SJSA1 (cell line): ENCODE measurements at regions not wholly inside any gene's neighbourhood (a gene's known extent, or its start where the extent isn't known, plus 50 kb on each side); places are given as distances from the start of the nearest gene placed in this dataset.

Source experiments
- DNase-seq, 2 experiments: peaks; one replicate each; pipeline ENCODE4 v3.0.0-alpha.2; 2015 to 2020; ENCODE audit warnings: low spot score in 2 of 2, low read depth in 1 of 2
- H3K27ac ChIP-seq: fragments of 250-450 bp; sonication (Bioruptor Pico); 2 replicates; pipeline ENCODE4 v1.5.1; 2020; ENCODE audit warnings: mild to moderate bottlenecking, moderate library complexity
- H3K27me3 ChIP-seq: fragments of 250-450 bp; sonication (Bioruptor Pico); replicated peaks from 2 replicates; pipeline ENCODE4 v1.5.1; 2020; ENCODE audit warnings: mild to moderate bottlenecking, moderate library complexity
- H3K36me3 ChIP-seq: fragments of 250-450 bp; sonication (Bioruptor Pico); 2 replicates; pipeline ENCODE4 v1.5.1; 2020; ENCODE audit warnings: mild to moderate bottlenecking
- H3K4me1 ChIP-seq: fragments of 250-450 bp; sonication (Bioruptor Pico); replicated peaks from 2 replicates; pipeline ENCODE4 v1.6.1; 2021; ENCODE audit warnings: mild to moderate bottlenecking
- H3K4me3 ChIP-seq: fragments of 250-450 bp; sonication (Bioruptor Pico); 2 replicates; pipeline ENCODE4 v1.5.1; 2020; ENCODE audit warnings: mild to moderate bottlenecking
- H3K9me3 ChIP-seq: fragments of 250-450 bp; sonication (Bioruptor Pico); replicated peaks from 2 replicates; pipeline ENCODE4 v1.5.1; 2020; ENCODE audit warnings: mild to moderate bottlenecking

GRCh38 chr22:47388331-47388730 lies 625.9 kb downstream of the TBC1D22A start:
- Histone ChIP-seq H3K4me3 (no peak overlapping the region), H3K36me3 (no peaks in the 10 kb centered on the region), H3K4me1 (no peaks in the 10 kb centered on the region), H3K27ac (no peak overlapping the region), H3K9me3 (no peaks in the 10 kb centered on the region), H3K27me3 (0 out of 2 replicates have a peak, but pooled peaks cover 17% of the 10 kb centered on the region)
- no peak for DNase-seq

- no peak overlapping the region for H3K4me3 ChIP-seq
- DNase-seq = no peak
- no peak overlapping the region for H3K27ac ChIP-seq
These were observed 624.5 kb downstream of the TBC1D22A start for GRCh38 chr22:47386812-47387510.

GRCh38 chr22:47384977-47385376 lies 622.5 kb downstream of the TBC1D22A start:
- Histone ChIP-seq H3K4me1 (no peaks in the 10 kb centered on the region), H3K36me3 (no peaks in the 10 kb centered on the region), H3K27me3 (0 out of 2 replicates have a peak, but pooled peaks cover 17% of the 10 kb centered on the region), H3K27ac (no peak overlapping the region), H3K4me3 (no peak overlapping the region), H3K9me3 (no peaks in the 10 kb centered on the region)
- no peak for DNase-seq

More at GRCh38 chr22:47386812-47387510, 624.5 kb downstream of the TBC1D22A start:
- Histone ChIP-seq H3K36me3 (no peaks in the 10 kb centered on the region), H3K9me3 (no peaks in the 10 kb centered on the region), H3K27me3 (0 out of 2 replicates have a peak, but pooled peaks cover 17% of the 10 kb centered on the region), H3K4me1 (no peaks in the 10 kb centered on the region)

GRCh38 chr22:47382164-47382890 lies 619.9 kb downstream of the TBC1D22A start:
- 0 out of 2 replicates have a peak, but pooled peaks cover 13% of the 10 kb centered on the region for H3K27me3 ChIP-seq
- no peaks in the 10 kb centered on the region for H3K4me1 ChIP-seq

GRCh38 chr22:47381240-47381639 lies 618.8 kb downstream of the TBC1D22A start:
- Histone ChIP-seq H3K27ac (no peak overlapping the region), H3K4me3 (no peak overlapping the region), H3K27me3 (0 out of 2 replicates have a peak, but pooled peaks cover 15% of the 10 kb centered on the region), H3K9me3 (no peaks in the 10 kb centered on the region; the same call in 1 of the 2 replicates), H3K4me1 (no peaks in the 10 kb centered on the region), H3K36me3 (no peaks in the 10 kb centered on the region)
- no peak for DNase-seq

More at GRCh38 chr22:47382164-47382890, 619.9 kb downstream of the TBC1D22A start:
- DNase-seq = no peak
- Histone ChIP-seq H3K27ac (no peak overlapping the region), H3K36me3 (no peaks in the 10 kb centered on the region), H3K9me3 (no peaks in the 10 kb centered on the region; the same call in 1 of the 2 replicates), H3K4me3 (no peak overlapping the region)

GRCh38 chr22:47380692-47381091 lies 618.2 kb downstream of the TBC1D22A start:
- Histone ChIP-seq H3K9me3 (no peaks in the 10 kb centered on the region; the same call in 1 of the 2 replicates), H3K36me3 (no peaks in the 10 kb centered on the region), H3K4me1 (no peaks in the 10 kb centered on the region), H3K4me3 (no peak overlapping the region), H3K27me3 (0 out of 2 replicates have a peak, but pooled peaks cover 12% of the 10 kb centered on the region), H3K27ac (no peak overlapping the region)
- no peak for DNase-seq

GRCh38 chr22:47379037-47379436 lies 616.6 kb downstream of the TBC1D22A start:
- Histone ChIP-seq H3K36me3 (no peaks in the 10 kb centered on the region), H3K4me1 (no peaks in the 10 kb centered on the region), H3K27ac (no peak overlapping the region), H3K27me3 (0 out of 2 replicates have a peak, but pooled peaks cover 6% of the 10 kb centered on the region), H3K4me3 (no peak overlapping the region), H3K9me3 (no peaks in the 10 kb centered on the region; the same call in 1 of the 2 replicates)
- DNase-seq = no peak

- no peak overlapping the region for H3K4me3 ChIP-seq
- H3K27ac ChIP-seq = no peak overlapping the region
- H3K9me3 ChIP-seq = no peaks in the 10 kb centered on the region; the same call in 1 of the 2 replicates
- H3K27me3 ChIP-seq = 0 out of 2 replicates have a peak, but pooled peaks cover 6% of the 10 kb centered on the region
- no peaks in the 10 kb centered on the region for H3K4me1 ChIP-seq
- DNase-seq = no peak
- no peaks in the 10 kb centered on the region for H3K36me3 ChIP-seq
These were observed 615.6 kb downstream of the TBC1D22A start for GRCh38 chr22:47377926-47378560.

- Histone ChIP-seq H3K4me3 (no peak overlapping the region), H3K27me3 (peaks cover 16% of the 10 kb centered on the region; the same call in 1 of the 2 replicates), H3K4me1 (no peaks in the 10 kb centered on the region)
These were observed 614.6 kb downstream of the TBC1D22A start for GRCh38 chr22:47376901-47377505.

GRCh38 chr22:47376322-47376700 lies 613.9 kb downstream of the TBC1D22A start:
- Histone ChIP-seq H3K4me3 (no peak overlapping the region), H3K9me3 (no peaks in the 10 kb centered on the region; the same call in 1 of the 2 replicates), H3K27ac (no peak overlapping the region), H3K4me1 (no peaks in the 10 kb centered on the region), H3K27me3 (peaks cover 16% of the 10 kb centered on the region; the same call in 1 of the 2 replicates), H3K36me3 (no peaks in the 10 kb centered on the region)
- no peak for DNase-seq

More at GRCh38 chr22:47376901-47377505, 614.6 kb downstream of the TBC1D22A start:
- Histone ChIP-seq H3K36me3 (no peaks in the 10 kb centered on the region), H3K27ac (no peak overlapping the region), H3K9me3 (no peaks in the 10 kb centered on the region; the same call in 1 of the 2 replicates)
- no peak for DNase-seq

GRCh38 chr22:47375621-47376321 lies 613.3 kb downstream of the TBC1D22A start:
- Histone ChIP-seq H3K36me3 (no peaks in the 10 kb centered on the region), H3K9me3 (no peaks in the 10 kb centered on the region; the same call in 1 of the 2 replicates), H3K4me1 (no peaks in the 10 kb centered on the region), H3K4me3 (no peak overlapping the region), H3K27me3 (peaks cover 16% of the 10 kb centered on the region; the same call in 1 of the 2 replicates), H3K27ac (no peak overlapping the region)
- no peak for DNase-seq

GRCh38 chr22:47374901-47375575 lies 612.6 kb downstream of the TBC1D22A start:
- Histone ChIP-seq H3K4me1 (no peaks in the 10 kb centered on the region), H3K4me3 (no peak overlapping the region), H3K27ac (no peak overlapping the region), H3K36me3 (no peaks in the 10 kb centered on the region), H3K27me3 (peaks cover 16% of the 10 kb centered on the region; the same call in 1 of the 2 replicates), H3K9me3 (no peaks in the 10 kb centered on the region; the same call in 1 of the 2 replicates)
- DNase-seq = no peak
